COR-L47 (cell line): ENCODE measurements at regions not wholly inside any gene's neighbourhood (a gene's known extent, or its start where the extent isn't known, plus 50 kb on each side); places are given as distances from the start of the nearest gene placed in this dataset.
"Not testable (repeated sequence)": the region's sequence is repeated elsewhere in the genome, so short reads cannot be mapped to it uniquely, and the experiment has no call there.

Source experiments
- DNase-seq: peaks from one replicate; lab custom pipeline; 2025; lab: John Stamatoyannopoulos, UW

DNA sequence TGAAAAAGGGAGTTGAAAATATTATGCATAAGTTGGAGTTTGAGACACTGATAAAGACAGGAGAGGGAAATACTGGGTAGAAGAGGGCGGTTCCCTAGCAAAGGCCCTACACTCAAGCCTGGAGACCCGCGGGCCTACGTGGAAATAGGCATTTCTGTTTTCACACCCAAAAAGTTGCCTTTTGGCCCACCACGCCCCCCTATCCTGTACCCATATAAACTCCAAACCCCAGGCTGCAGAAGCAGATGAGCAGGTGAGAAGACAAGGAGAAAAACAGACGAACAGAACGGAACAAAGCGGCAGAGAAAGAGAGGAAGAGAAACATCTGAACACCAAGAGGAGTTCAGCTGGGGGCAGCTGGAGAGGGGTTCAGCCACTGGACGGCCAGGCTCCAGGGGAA is 177.9 kb downstream of the GALC start:
- DNase-seq, result no peak

- DNase-seq, result no peak
These were observed 179.3 kb downstream of the GALC start for GRCh38 chr14:87813686-87814085.

- DNase-seq, result no peak
These were observed 179.8 kb downstream of the GALC start for GRCh38 chr14:87813211-87813610.

GRCh38 chr14:87811246-87811645 is 181.7 kb downstream of the GALC start:
- DNase-seq, result no peak

- no peak for DNase-seq
These were observed 182.3 kb downstream of the GALC start for GRCh38 chr14:87810711-87811110.

DNA sequence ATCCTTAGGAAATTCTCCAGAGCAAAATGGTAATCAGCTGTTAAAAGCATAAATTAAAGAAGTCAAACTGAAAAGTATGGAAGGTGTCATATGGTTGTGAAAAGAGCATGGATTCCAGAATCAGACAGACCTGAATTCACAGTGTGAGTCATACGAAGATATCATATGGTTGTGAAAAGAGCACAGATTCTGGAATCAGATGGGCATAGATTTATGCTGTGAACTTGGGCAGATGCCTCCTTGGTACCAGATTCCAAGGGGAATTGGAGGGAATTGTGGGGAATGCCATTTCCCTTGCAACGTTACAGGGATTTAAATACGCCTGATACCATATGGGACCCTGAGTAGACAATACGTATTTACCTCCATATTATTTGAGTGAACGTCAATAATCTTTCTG is 183.7 kb downstream of the GALC start:
- DNase-seq, result no peak

- DNase-seq, result peak; percentile 5
These were observed 187.7 kb downstream of the GALC start for GRCh38 chr14:87805315-87805723.

GRCh38 chr14:87800216-87800615 is 192.8 kb downstream of the GALC start:
- DNase-seq, result no peak

DNA sequence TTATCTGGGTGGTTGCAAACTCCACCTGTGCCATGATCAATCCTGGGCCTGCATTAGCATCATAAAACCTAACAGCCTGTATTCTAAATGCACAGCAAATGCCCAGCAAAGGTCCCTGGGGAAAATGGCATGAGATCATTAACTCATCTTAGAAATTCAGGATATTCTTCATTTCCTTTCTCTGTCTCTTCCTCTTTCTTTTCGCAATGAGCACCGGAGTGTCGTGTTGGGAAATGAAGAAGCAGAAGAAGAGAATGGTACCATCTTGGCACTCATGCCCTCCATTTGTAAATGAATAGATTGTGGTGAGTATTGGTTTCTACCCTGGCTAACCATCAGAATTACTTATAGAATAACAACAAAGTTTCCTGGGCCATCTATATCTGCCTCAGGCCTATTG is 193.6 kb downstream of the GALC start:
- no peak for DNase-seq

DNA sequence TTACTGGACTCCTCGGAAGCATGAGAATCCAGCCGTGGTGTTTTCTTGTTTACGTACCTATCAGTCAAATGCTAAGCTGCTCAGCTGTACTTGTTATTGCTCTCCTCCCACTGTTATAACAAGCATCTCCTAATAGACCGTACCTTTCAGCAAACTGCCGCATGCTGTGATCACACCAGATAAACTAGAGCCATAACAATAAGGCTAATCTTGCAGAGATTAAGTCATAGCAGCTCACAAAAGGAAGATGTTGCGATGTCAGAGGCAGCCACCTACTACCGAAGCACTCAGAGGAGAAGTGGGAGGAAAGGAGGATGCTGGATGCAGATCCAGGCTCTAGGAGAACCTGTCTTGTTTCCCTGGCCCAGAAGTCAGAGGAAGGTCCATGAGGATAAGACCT is 196.0 kb downstream of the GALC start:
- peak; percentile 64 for DNase-seq

GRCh38 chr14:87794561-87794960 is 198.4 kb downstream of the GALC start:
- no peak for DNase-seq

GRCh38 chr14:87785897-87786296 is 207.1 kb downstream of the GALC start:
- no peak for DNase-seq

DNA sequence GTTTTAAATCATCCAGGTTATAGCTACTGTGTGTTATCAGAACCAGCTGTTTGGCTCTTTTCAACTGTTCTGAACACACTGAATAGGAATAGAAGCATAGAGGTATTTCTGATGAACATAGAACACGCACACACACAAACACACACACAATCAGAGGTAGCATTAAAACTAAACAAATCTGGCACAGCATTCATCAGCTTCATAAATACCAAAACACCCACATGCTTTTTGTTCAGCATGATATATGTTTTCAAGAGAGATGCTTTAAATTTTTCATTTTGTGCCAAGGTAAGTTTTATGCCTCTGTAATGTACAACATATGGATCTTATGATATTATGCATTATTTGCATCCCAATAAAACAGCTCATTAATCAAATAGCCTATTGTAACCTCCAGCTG is 208.6 kb downstream of the GALC start:
- DNase-seq, result no peak

DNA sequence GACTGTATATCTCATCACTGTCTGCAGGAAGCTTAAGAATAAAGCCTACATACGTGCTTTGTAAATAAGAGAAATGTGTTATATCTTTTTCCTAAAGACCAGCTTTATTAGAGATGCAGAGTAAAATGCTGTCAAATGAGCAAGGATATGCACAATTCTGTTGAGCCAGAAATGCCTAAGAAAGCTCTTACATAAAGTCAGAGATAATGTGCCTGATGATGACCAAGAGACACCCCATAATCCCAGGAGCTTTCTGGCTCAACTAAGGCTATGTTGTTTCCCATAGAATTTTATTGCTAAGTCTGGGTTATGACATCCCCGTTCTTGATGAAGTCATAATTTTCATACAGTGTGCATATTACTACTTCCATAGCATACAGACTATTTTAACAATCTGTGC is 209.9 kb downstream of the GALC start:
- DNase-seq, result no peak

GRCh38 chr14:87772854-87773253 is 220.1 kb downstream of the GALC start:
- DNase-seq, result no peak

DNA sequence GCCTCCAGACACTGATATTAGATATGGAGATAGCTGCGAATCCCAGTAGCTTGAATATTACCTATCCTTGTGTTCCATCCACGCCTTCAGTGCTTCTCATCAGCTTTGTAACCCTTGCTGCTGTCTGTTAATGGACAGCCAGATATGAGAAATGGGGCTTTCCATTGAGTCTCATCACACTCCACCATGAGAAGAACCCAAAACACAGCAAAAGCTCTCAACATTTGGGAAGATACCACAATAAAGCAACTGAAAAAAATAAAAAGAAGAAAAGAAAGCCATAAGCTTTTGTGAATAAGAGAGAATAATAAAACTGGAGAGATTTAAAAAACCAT is 225.4 kb downstream of the GALC start:
- DNase-seq, result no peak

GRCh38 chr14:87758876-87759275 is 234.1 kb downstream of the GALC start:
- DNase-seq, result no peak

- DNase-seq, result no peak
These were observed 236.3 kb downstream of the GALC start for GRCh38 chr14:87756661-87757060.

DNA sequence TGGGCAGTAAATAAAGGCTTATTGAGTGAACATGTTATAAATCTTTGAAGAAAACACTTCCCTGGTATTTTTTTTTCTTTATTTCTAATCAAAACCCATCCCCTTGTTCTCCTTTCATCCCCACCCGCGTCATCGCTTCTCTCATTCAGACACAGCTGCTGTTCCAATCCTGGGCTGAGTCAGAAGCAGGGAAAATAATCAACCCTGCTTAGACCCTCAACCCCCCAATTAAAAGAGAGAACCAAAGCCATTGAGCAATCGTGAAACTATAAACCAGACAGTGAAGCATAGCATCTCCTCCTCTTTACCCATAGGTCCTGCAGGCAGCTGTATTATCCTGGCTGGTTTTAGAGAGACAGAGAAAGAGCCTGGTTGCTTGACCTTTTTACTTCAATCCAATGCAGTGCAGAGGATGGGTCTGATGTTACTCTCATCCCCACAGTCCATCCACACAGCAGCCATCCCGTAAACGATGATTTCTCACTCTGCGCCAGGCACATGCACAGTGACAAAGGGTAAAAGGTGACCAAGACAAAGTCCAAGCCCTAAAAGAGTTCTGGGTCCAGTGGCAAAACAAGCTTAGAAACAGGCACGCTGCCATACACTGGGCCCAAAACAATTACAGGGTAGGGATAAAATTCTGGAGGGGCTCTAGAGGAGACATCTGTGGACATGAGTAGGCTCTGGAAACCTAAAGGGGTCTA is 238.3 kb downstream of the GALC start:
- DNase-seq, result no peak

GRCh38 chr14:87748558-87748957 is 244.4 kb downstream of the GALC start:
- DNase-seq, result no peak

DNA sequence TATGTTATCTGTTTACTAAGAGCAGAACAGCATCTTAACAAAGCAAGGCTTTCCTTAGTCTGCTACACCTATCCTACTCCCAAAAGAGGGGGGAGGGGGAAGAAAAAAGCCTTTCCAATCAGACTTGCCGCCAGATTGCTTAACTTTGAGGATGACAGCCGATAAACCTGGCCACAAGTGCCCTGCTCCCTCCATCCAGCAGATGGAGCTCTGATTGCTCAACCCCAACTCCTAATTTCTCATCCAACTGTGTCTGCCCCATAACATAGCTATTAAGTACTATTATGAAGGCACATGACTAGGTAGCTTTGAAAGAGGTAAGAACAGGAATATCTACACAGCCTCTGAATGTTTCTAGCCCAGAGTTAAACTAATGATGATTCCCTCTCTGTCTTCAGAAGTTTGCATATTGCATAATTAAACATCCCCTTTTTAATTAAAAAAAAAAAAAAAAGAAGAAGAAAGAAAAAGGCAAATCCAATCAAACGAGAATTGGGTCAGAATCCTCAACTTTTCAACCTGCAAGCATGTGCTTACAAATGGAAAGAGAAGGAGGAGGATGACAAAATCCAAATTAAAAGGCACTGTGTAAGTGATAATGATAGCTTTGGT is 247.4 kb downstream of the GALC start:
- peak; percentile 11 for DNase-seq

- DNase-seq, result not testable (repeated sequence)
These were observed 258.2 kb downstream of the GALC start for GRCh38 chr14:87734577-87735360.

- not testable (repeated sequence) for DNase-seq
These were observed 259.9 kb downstream of the GALC start for GRCh38 chr14:87733115-87733514.
